Tibial nerve (tissue), 4 donors: ENCODE measurements at regions not wholly inside any gene's neighbourhood (a gene's known extent, or its start where the extent isn't known, plus 50 kb on each side); places are given as distances from the start of the nearest gene placed in this dataset.

Experiments
- EP300 ChIP-seq, 2 donors: sonication (generic); formaldehyde crosslinking; IDR thresholded peaks; one replicate each; pipeline ENCODE4 v1.6.1; 2017; ENCODE audit warnings: antibody characterized with exemption in 2 of 2, mild to moderate bottlenecking in 1 of 2
- POLR2A ChIP-seq, 2 donors: fragments of 450-650 bp; IDR thresholded peaks; one replicate each; pipeline ENCODE4 v1.6.1; 2017; ENCODE audit warnings: antibody characterized with exemption in 2 of 2, mild to moderate bottlenecking in 2 of 2, moderate library complexity in 2 of 2
- TF ChIP-seq, protein P1 (sequence below), 5 experiments: fragments of 200-600 bp in 3 of 5; fragments of 450-650 bp in 2 of 5; sonication (generic) in 3 of 5; IDR thresholded peaks; one replicate each; pipeline ENCODE4 v1.5.1; 2016 to 2019; ENCODE audit warnings: antibody characterized with exemption in 5 of 5, mild to moderate bottlenecking in 3 of 5, moderate library complexity in 2 of 5

DNA sequence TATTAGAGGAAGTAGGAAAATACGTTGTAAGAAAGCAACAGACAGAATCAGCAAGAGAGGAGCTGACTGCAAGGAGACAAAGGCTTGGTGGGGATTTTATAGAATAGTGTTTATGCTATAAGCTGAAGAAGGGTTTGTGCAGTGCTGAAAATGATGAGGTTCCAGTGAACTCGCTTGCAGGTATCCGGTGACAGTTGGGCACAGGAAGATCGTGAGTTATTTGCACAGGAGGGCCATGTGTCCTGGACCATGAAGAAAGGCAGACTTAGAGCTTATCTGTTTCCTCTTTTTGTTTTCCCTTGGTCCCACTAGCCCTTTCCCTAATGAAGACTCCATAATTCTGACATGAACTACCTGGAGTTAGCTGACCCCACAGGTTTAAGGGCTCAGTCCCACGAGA, 61.4 kb downstream of the NXNL2 start:
- TF ChIP-seq, protein P1, sequence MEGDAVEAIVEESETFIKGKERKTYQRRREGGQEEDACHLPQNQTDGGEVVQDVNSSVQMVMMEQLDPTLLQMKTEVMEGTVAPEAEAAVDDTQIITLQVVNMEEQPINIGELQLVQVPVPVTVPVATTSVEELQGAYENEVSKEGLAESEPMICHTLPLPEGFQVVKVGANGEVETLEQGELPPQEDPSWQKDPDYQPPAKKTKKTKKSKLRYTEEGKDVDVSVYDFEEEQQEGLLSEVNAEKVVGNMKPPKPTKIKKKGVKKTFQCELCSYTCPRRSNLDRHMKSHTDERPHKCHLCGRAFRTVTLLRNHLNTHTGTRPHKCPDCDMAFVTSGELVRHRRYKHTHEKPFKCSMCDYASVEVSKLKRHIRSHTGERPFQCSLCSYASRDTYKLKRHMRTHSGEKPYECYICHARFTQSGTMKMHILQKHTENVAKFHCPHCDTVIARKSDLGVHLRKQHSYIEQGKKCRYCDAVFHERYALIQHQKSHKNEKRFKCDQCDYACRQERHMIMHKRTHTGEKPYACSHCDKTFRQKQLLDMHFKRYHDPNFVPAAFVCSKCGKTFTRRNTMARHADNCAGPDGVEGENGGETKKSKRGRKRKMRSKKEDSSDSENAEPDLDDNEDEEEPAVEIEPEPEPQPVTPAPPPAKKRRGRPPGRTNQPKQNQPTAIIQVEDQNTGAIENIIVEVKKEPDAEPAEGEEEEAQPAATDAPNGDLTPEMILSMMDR (IDR thresholded peaks at IDR 0.05) = no peak
- TF ChIP-seq POLR2A (IDR thresholded peaks at IDR 0.05) = no peak
- no peak for TF ChIP-seq EP300 (IDR thresholded peaks at IDR 0.05)
